ENCODE measurements at regions not wholly inside any gene's neighbourhood (a gene's known extent, or its start where the extent isn't known, plus 50 kb on each side); places are given as distances from the start of the nearest gene placed in this dataset.

DNA sequence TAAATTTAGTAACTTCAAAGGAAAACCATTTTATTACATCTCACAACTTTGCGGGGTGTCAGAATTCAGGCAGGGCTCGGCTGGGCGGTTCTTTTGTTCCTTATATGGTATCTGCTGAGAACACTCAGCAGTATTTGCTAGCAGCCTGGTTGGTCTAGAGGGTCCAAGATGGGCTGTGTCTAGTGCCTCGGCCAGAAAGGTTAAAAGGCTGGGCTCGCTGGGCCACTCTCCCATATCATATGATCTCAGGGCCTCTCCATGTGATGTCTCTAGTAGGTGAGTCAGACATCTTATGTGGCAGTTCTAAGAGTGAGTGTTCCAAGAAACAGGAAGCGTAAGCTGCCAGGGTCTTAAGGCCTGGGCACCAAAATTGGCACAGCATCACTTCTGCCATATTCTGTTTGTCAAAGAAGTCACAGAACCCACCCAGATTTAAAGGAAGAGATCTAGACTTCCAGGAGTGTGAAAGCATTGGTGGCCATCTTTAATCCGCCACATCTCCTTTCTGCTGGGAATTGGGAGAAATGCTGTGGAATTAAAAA is 100.9 kb upstream of the ATP6AP2 start:
- TF ChIP-seq CTCF (IDR thresholded peaks at IDR 0.05; ENCODE audit: insufficient read depth, low read depth, low read length, missing control alignments) = no peak
- H3K4me3 ChIP-seq (ENCODE audit: low read length) = no peak overlapping the region
- no peak for DNase-seq (ENCODE audit: low read depth)

GRCh38 chrX:40478474-40479065 is 102.2 kb upstream of the ATP6AP2 start:
- no peak for DNase-seq (ENCODE audit: low read depth)
- TF ChIP-seq CTCF (IDR thresholded peaks at IDR 0.05; ENCODE audit: insufficient read depth, low read depth, low read length, missing control alignments) = no peak
- H3K4me3 ChIP-seq (ENCODE audit: low read length) = no peak overlapping the region

DNA sequence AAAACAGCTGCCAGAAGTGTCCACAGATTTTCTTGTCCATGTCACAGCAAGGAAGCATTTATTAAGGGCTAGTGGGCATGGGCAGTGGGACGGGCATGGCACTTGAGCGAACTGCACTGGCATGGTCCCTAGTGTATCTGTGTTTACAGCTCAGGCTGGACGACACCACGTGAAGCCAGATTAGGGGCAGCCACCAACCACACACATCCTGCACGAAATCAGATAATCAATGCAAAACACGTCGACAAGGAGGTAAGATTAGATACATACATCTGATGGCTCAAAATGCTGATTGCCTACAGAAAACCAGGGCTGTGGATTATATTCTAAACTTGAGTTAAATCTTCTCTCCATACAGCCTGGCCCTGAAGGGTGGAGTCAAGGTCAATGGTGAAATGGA is 103.8 kb upstream of the ATP6AP2 start:
- H3K4me3 ChIP-seq (ENCODE audit: low read length) = no peak overlapping the region

GRCh38 chrX:40474645-40475044 is 106.1 kb upstream of the ATP6AP2 start:
- no peak for DNase-seq (ENCODE audit: low read depth)
- no peak for TF ChIP-seq CTCF (IDR thresholded peaks at IDR 0.05; ENCODE audit: insufficient read depth, low read depth, low read length, missing control alignments)
- H3K4me3 ChIP-seq (ENCODE audit: low read length) = no peak overlapping the region

More for the DNA sequence above, 103.8 kb upstream of the ATP6AP2 start:
- no peak for TF ChIP-seq CTCF (IDR thresholded peaks at IDR 0.05; ENCODE audit: insufficient read depth, low read depth, low read length, missing control alignments)
- no peak for DNase-seq (ENCODE audit: low read depth)

DNA sequence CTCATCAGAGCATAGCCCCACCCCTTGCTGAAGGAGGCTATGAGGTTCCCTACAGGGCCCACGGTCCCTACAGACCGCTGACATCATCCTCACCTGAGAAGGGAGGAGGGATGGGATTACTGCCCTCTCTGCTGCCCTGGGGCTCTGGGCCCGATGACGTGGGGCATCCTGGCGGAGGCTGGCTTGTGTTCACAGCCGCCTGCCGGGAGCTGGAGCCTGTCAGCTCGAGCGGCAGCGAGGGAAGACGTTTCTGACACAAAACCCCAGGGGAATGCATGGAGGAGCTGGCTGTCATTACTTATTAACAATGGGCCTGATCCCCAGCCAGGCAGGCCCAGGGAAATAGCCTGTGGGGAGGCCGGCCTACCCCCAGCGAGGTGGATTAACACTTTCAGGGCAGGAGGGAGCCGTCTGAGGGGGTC is 106.6 kb upstream of the ATP6AP2 start:
- H3K4me3 ChIP-seq (ENCODE audit: low read length) = no peak overlapping the region
- no peak for TF ChIP-seq CTCF (IDR thresholded peaks at IDR 0.05; ENCODE audit: insufficient read depth, low read depth, low read length, missing control alignments)
- peak; percentile 58 for DNase-seq (ENCODE audit: low read depth)

- TF ChIP-seq CTCF (IDR thresholded peaks at IDR 0.05; ENCODE audit: insufficient read depth, low read depth, low read length, missing control alignments) = no peak
- no peak for DNase-seq (ENCODE audit: low read depth)
- no peak overlapping the region for H3K4me3 ChIP-seq (ENCODE audit: low read length)
Observed at GRCh38 chrX:40473460-40474204, 107.1 kb upstream of the ATP6AP2 start.
